MM.1S (cell line): ENCODE measurements at regions not wholly inside any gene's neighbourhood (a gene's known extent, or its start where the extent isn't known, plus 50 kb on each side); places are given as distances from the start of the nearest gene placed in this dataset.

Experiments
- CTCF ChIP-seq: fragments of 300-600 bp; sonication (generic); IDR thresholded peaks from 2 replicates; pipeline ENCODE4 v1.5.1; 2016; ENCODE audit warnings: antibody characterized with exemption, low read length, mixed read lengths
- EZH2 ChIP-seq: fragments of 300-600 bp; sonication (generic); optimal IDR thresholded peaks from 2 replicates; pipeline ENCODE3; 2017; ENCODE audit warnings: low read depth, mild to moderate bottlenecking, antibody characterized with exemption, low read length, mixed read lengths

- TF ChIP-seq CTCF: no peak
- no peak for TF ChIP-seq EZH2
Measured at GRCh38 chr18:25531207-25531606, 179.2 kb upstream of the ZNF521 start.
